H1 (cell line): ENCODE measurements at regions not wholly inside any gene's neighbourhood (a gene's known extent, or its start where the extent isn't known, plus 50 kb on each side); places are given as distances from the start of the nearest gene placed in this dataset.
A peak's percentile ranks its signal among the peaks of the same experiment; 100 is the strongest.

Experiments
- CEBPB ChIP-seq: IDR thresholded peaks from 2 replicates; pipeline ENCODE4 v1.6.1; 2012; ENCODE audit warnings: low read depth, low read length
- CHD7 ChIP-seq: fragments of 300-600 bp; sonication (generic); IDR thresholded peaks from 2 replicates; pipeline ENCODE4 v1.7.1; 2012; ENCODE audit warnings: low read length, moderate library complexity, mild to moderate bottlenecking, inconsistent platforms; ENCODE audit not compliant: insufficient replicate concordance
- MAFK ChIP-seq: IDR thresholded peaks from 2 replicates; pipeline ENCODE4 v1.6.1; 2012; ENCODE audit warnings: low read depth, mild to moderate bottlenecking, improper control_type of control experiment, low read length
- POLR2A ChIP-seq, 2 experiments: IDR thresholded peaks; 1 replicate in 1 of 2; 2 replicates in 1 of 2; pipeline ENCODE4 v1.6.1; 2011; ENCODE audit warnings: low read depth in 2 of 2, low read length in 2 of 2, mild to moderate bottlenecking in 2 of 2; ENCODE audit errors: control extremely low read depth in 1 of 2
- POLR2AphosphoS5 ChIP-seq: IDR thresholded peaks from 2 replicates; pipeline ENCODE4 v1.6.1; 2011; ENCODE audit warnings: low read depth, low read length
- POU5F1 ChIP-seq: IDR thresholded peaks from 2 replicates; pipeline ENCODE4 v1.6.1; 2011; ENCODE audit warnings: low read depth, mild to moderate bottlenecking, low read length, moderate library complexity
- SP1 ChIP-seq: IDR thresholded peaks from 2 replicates; pipeline ENCODE4 v1.6.1; 2011; ENCODE audit warnings: low read depth, low read length
- TAF1 ChIP-seq: IDR thresholded peaks from 2 replicates; pipeline ENCODE4 v1.6.1; 2011; ENCODE audit warnings: mild to moderate bottlenecking, low read depth, low read length
- TCF12 ChIP-seq: IDR thresholded peaks from 2 replicates; pipeline ENCODE4 v1.6.1; 2011; ENCODE audit warnings: low read depth, mild to moderate bottlenecking, low read length
- TEAD4 ChIP-seq: IDR thresholded peaks from 2 replicates; pipeline ENCODE4 v1.6.1; 2012; ENCODE audit warnings: low read depth, low read length, inconsistent platforms, mixed read lengths

GRCh38 chr13:73767191-73767741 is 366.9 kb downstream of the KLF12 start (continued):
- TF ChIP-seq CHD7 (peak; percentile 73), MAFK (0 out of 2 replicates have a peak, but pooled peaks have one; percentile 23), TEAD4 (peak; percentile 51; the same call in 1 of the 2 replicates), POLR2AphosphoS5 (peak; percentile 33; the same call in 1 of the 2 replicates), POU5F1 (peak; percentile 97), TCF12 (peak; percentile 98), POLR2A (IDR thresholded peaks at IDR 0.05; ENCODE audit: control extremely low read depth in 1 of 2, low read depth in 2 of 2, low read length in 2 of 2) (0 out of 3 replicates have a peak, but pooled peaks of 1 of the 2 experiments have one; percentile 29), TAF1 (0 out of 2 replicates have a peak, but pooled peaks have one; percentile 34), CEBPB (no peak), SP1 (peak; percentile 54; the same call in 1 of the 2 replicates)
